VCaP (cell line): ENCODE measurements at regions not wholly inside any gene's neighbourhood (a gene's known extent, or its start where the extent isn't known, plus 50 kb on each side); places are given as distances from the start of the nearest gene placed in this dataset.

ENCODE experiments used
- H3K27ac ChIP-seq: fragments of 450-650 bp; 2 replicates; pipeline ENCODE4 v1.5.1; 2017
- TF ChIP-seq, protein P1 (sequence below): fragments of 450-650 bp; conservative IDR thresholded peaks from 2 replicates; pipeline ENCODE4 v1.5.1; 2017; ENCODE audit warnings: mild to moderate bottlenecking, moderate library complexity

DNA sequence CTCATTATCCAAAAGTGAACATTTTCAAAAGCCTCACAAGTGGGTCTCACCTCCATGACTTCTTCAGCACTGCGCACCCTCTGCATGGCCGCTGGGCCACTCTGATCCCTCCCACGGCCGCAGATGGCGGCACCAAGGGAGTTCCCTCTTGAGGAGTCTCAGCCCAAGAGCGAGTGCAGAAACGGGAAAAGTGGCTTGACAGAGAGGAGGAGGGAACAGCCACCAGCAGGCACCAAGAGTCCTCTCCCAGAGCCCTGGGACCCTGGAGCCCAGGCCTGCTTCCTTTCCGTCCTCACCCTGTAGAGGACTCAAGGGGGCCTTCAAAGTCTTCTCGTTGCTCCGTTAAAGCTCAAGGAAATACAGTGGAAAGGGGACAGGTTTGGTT lies 230.2 kb upstream of the DIO3 start:
- TF ChIP-seq, protein P1, sequence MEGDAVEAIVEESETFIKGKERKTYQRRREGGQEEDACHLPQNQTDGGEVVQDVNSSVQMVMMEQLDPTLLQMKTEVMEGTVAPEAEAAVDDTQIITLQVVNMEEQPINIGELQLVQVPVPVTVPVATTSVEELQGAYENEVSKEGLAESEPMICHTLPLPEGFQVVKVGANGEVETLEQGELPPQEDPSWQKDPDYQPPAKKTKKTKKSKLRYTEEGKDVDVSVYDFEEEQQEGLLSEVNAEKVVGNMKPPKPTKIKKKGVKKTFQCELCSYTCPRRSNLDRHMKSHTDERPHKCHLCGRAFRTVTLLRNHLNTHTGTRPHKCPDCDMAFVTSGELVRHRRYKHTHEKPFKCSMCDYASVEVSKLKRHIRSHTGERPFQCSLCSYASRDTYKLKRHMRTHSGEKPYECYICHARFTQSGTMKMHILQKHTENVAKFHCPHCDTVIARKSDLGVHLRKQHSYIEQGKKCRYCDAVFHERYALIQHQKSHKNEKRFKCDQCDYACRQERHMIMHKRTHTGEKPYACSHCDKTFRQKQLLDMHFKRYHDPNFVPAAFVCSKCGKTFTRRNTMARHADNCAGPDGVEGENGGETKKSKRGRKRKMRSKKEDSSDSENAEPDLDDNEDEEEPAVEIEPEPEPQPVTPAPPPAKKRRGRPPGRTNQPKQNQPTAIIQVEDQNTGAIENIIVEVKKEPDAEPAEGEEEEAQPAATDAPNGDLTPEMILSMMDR = no peak
- H3K27ac ChIP-seq = no peak overlapping the region

GRCh38 chr14:101331661-101332169 lies 229.6 kb upstream of the DIO3 start:
- no peak overlapping the region for H3K27ac ChIP-seq
- TF ChIP-seq, protein P1 = no peak

DNA sequence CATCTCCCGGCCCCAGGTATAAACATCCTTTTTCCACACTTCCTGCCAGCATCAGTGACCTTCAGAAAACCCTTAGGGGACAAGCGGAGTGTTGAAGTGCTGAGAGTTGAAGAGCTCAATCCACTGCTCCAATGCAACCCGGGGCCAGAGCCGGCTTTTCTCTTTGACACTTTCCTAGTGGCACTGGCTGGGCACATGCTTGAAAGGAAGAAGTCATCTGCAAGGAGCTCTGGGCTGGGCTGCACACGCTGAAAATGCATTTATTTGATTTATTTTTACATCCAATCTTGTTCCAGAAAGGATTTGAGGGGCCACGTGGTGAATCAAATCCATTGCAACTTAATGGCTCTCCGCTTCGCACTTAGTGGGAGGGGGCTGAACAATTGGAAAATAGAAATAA lies 229.0 kb upstream of the DIO3 start:
- H3K27ac ChIP-seq = no peak overlapping the region
- TF ChIP-seq, protein P1 = no peak

DNA sequence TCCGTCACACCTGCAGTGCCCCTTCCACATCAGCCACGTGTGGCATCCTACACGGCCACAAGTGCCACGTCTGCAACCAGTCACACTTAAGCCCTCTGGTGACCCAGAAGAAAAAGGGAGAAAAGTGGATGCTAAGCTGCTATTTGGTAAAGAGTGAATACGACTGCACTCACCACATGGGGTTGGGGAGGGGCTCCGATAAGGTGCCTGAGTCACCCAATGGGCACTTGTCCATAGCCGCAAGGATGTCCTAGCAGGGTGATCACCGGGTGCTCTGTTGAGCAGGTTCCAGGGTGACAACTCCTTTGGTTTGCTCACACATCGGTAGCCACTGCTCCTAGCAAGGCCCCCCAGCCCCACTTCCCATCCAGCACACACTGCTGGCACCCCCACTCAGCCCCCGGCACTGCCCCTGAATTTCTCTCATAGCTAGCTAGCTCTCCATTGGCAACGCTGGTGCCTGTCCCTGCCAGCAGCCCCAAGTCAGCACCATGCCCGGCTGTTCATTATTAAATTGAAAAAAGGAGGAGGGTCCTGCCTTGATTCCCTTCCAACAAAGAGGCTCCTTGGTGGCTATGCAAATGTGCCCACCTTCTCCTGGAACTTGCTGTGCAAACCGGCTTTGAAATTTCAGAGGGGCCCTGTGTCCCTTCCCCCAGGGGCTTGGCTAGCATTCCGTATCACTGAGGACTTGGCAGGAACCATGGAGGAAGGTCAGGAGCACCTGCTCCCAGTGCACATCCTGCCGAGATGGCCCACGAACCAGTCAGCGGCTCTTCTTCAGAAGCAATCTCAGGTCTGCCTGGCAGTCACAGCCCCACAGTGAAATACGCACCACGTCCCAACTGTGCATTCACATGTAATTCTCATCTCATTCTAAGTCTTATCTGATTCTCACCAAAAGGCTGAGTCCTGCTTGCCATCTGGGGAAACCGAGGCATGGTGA lies 227.7 kb upstream of the DIO3 start:
- TF ChIP-seq, protein P1 = no peak
- no peak overlapping the region for H3K27ac ChIP-seq

DNA sequence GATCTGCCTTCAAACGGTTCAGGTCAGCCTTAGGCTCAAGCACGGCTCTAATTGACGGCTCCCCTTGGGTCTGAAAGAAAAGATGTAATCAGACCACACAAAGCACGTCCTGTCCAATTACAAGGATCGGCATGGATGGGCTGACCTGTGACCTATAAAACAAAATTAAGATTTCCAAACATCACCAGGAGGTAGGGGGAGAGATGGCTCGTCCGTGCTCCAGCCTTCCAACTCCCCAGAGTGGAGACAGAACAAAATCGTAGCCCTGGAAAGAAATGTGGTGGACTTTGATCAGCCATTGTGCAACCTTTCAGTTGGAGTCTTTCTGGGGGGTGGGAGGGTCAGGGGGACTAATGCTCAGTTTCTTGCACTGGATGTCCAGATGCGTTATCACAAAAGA lies 226.6 kb upstream of the DIO3 start:
- no peak overlapping the region for H3K27ac ChIP-seq
- TF ChIP-seq, protein P1 = no peak

DNA sequence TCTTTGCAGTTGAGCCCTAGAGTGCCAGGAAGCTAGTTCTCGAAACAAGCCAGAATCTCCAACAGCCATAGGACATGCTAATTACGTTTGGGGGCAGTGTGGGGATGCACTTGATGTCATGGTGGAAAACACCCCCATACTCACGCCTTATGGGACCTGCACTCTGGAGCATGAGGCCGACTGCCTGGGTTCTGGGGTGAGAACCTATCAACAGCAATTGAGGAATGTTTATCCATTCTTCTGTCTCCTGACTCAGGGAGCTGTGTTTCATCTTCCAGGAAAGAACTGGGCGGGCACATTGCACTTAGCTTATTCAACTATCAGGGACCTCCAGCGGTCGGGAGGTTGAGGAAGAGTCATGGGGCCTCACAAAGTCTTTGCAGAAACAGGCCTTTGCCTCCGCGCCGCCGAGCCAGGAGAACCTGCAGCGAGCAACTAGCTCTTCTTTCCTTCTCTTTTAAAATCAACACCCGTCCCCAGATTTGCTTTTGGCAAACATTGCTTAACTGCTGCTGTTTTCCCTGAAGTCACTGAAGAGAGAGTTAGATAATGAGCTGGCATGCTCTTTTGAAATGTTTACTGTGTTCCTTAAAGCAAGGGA lies 226.1 kb upstream of the DIO3 start:
- TF ChIP-seq, protein P1 = no peak
- H3K27ac ChIP-seq = peak overlapping the region; percentile 16; the same call in 1 of the 2 replicates

- TF ChIP-seq, protein P1 = no peak
- no peak overlapping the region for H3K27ac ChIP-seq
Observed at GRCh38 chr14:101336183-101336582, 225.1 kb upstream of the DIO3 start.
